ENCODE measurements at regions not wholly inside any gene's neighbourhood (a gene's known extent, or its start where the extent isn't known, plus 50 kb on each side); places are given as distances from the start of the nearest gene placed in this dataset.
"Not testable (repeated sequence)": the region's sequence is repeated elsewhere in the genome, so short reads cannot be mapped to it uniquely, and the experiment has no call there.

DNA sequence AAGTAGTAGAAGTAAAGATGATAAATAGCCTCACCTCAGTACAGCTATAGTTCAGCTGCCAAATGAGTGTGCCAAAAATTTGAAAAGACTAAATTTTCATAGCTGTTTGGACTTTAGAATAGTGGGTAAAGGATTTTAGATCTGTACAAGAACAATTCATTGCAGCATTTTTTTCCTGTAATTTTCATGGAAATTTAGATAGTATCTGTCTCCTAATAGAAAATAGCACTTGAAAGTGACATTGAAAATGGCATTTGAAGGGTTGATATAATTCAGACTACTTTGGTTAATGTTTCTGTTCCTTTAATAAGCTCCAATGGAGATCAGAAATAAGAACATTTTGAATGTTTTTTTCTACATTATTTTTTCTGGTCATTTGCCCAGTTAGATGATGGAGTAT lies 292.7 kb downstream of the ZNF37A start:
- H3K4me3 Mint-ChIP-seq; H3K36me3 Mint-ChIP-seq (ENCODE audit: low read depth); intact Hi-C loops (cut with micrococcal nuclease); H3K27me3 Mint-ChIP-seq (ENCODE audit: low read depth); H3K4me1 Mint-ChIP-seq (ENCODE audit: low read depth); H3K9me3 Mint-ChIP-seq; CTCF ChIA-PET; H3K27ac Mint-ChIP-seq; DNase-seq: not testable (repeated sequence)

DNA sequence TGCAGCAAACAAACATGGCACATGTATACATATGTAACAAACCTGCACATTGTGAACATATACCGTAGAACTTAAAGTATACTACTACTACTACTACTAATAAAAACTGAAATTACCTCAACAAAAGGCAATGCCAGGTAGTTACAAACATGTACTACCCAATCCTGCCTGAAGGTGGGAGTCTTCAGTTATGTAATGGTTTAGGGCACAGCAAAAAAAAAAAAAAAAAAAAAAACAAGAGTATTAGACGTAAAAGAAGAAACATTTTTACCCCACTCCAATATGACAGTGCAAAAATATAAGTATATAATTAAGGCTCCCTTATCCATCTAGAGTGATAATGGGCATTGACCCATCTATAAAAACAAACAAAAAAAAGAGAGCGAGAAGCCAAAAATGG lies 296.6 kb downstream of the ZNF37A start:
- CTCF ChIA-PET; intact Hi-C loops (cut with micrococcal nuclease); H3K4me3 Mint-ChIP-seq; H3K4me1 Mint-ChIP-seq (ENCODE audit: low read depth); H3K27ac Mint-ChIP-seq; H3K27me3 Mint-ChIP-seq (ENCODE audit: low read depth); H3K9me3 Mint-ChIP-seq; H3K36me3 Mint-ChIP-seq (ENCODE audit: low read depth): not testable (repeated sequence)
- DNase-seq = peak; percentile 42

DNA sequence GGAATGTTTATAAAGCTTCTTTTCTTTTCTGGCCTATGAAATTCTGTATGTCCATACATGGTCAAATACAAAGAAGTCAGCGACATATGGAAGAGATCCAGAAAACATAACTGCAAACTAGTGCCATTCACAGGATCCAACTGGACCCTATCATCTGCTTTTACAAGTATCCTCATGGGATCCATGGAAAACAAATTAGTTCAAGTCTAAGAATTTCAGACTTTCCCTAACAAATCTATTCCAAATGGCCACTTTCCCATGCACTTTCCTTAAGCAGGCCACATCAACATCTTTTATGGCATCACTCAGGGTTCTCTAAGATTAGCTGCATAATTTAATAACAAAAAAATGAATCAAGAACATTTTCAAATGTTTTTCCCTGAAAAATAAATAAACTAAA lies 301.3 kb downstream of the ZNF37A start:
- H3K4me3 Mint-ChIP-seq; intact Hi-C loops (cut with micrococcal nuclease); CTCF ChIA-PET; H3K4me1 Mint-ChIP-seq (ENCODE audit: low read depth); H3K27ac Mint-ChIP-seq; DNase-seq; H3K27me3 Mint-ChIP-seq (ENCODE audit: low read depth); H3K36me3 Mint-ChIP-seq (ENCODE audit: low read depth); H3K9me3 Mint-ChIP-seq: not testable (repeated sequence)

DNA sequence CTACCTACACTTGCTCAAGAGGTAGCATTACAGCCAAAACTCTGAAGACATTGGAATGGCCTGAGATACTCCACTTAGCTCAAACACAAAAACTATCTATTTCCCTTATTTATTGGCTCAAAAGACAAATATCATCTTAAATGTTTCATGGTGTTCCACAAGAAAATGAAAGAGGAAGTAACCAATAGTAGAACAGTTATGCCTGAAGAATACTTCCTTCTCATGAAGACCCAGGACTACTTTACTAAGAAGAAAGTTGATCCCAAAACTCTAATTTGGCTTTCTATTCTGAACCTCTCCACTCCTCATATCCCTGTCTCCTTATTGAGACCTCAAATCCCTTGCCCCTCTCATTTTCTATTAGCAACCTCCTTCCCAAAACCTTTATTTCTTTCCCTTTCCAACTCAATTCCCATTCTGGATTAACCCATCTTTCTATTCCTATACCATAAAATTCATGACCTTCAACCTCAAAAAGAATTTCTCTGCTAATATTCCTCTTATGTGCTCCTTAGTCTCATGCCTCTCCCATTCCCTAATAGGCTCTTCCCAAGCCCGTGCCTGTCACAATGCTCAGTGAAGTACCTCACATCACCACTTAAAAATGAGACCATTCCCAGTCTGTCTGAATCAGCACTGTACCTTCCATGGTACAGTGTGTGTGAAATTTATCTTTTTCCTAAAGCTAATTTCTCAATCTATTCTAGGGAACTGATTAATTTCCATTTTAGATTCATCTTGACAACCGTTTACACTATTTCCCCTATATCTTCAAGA lies 302.2 kb downstream of the ZNF37A start:
- H3K27me3 Mint-ChIP-seq (ENCODE audit: low read depth); H3K36me3 Mint-ChIP-seq (ENCODE audit: low read depth); DNase-seq; H3K27ac Mint-ChIP-seq; intact Hi-C loops (cut with micrococcal nuclease); H3K4me3 Mint-ChIP-seq; CTCF ChIA-PET; H3K9me3 Mint-ChIP-seq; H3K4me1 Mint-ChIP-seq (ENCODE audit: low read depth): not testable (repeated sequence)

DNA sequence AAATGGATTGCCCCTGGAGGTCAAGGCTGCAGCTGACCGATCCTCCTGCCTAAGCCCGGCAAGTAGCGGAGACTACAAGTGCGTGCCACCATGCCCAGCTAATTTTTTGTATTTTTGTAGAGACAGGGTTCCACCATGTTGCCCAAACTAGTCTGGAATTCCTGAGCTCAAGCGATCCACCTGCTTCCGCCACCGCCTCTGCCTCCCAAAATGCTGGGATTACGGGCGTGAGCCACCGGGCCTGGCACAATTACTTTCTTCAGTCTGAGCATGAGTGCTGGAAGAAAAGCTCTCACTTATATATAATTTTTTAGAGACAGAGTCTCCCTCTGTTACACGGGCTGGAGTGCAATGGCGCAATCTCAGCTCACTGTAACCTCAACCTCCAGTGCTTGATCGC lies 307.4 kb downstream of the ZNF37A start:
- H3K27me3 Mint-ChIP-seq (ENCODE audit: low read depth); H3K36me3 Mint-ChIP-seq (ENCODE audit: low read depth); DNase-seq; H3K27ac Mint-ChIP-seq; CTCF ChIA-PET; H3K9me3 Mint-ChIP-seq; H3K4me1 Mint-ChIP-seq (ENCODE audit: low read depth): not testable (repeated sequence)
- intact Hi-C loops (cut with micrococcal nuclease) = loop anchor here (5.0 to 10.0 kb wide), 2 partner anchors 47 to 309 kb away; partner anchors contain the start of gene ZNF37A
- H3K4me3 Mint-ChIP-seq = peak overlapping the region; percentile 84

DNA sequence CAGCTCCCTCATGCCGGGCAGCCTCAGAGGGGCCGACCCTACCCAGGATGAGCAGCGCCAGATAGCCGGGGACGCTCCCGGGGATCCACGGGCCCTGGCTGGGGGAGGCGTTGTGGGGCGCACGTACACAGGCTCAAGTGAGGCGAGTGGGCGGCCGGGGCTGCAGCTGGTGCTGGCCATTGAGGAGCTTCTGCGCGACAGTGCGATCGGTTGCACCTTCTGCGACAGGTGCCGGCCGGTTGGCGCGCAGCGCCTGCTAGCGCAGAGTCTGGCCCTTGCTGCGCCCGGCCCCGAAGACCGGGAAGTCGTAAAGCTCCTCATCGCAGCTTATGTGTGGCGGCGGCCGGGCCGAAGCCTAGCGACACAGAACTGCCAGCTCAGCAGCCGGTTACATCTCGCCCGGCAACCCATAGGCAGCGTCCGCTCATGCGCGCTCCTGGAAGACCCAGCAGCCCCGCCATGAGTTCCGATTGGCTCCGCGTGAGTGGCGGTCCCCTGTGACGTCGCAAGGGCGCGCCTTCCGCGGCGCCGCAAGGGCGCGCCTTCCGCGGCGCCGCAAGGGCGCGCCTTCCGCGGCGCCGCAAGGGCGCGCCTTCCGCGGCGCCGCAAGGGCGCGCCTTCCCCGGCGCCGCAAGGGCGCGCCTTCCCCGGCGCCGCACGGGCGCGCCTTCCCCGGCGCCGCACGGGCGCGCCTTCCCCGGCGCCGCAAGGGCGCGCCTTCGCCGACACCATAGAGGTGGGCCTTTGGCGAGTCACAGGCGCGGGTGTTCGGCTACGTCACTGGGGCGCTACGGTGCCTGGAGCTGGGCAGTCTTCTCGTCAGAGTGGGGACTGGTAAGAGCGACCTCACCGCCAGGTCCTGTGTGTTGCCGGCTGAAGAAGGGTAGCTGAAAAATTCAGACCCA lies 308.6 kb downstream of the ZNF37A start:
- H3K27me3 Mint-ChIP-seq (ENCODE audit: low read depth); H3K4me1 Mint-ChIP-seq (ENCODE audit: low read depth); CTCF ChIA-PET; H3K9me3 Mint-ChIP-seq; H3K36me3 Mint-ChIP-seq (ENCODE audit: low read depth): not testable (repeated sequence)
- peak; percentile 93 for DNase-seq
- intact Hi-C loops (cut with micrococcal nuclease) = loop anchor here (1.0 to 10.0 kb wide), 3 partner anchors 48 to 426 kb away; partner anchors contain the start of genes ZNF25 and ZNF37A
- peak overlapping the region; percentile 97 for H3K27ac Mint-ChIP-seq
- peak overlapping the region; percentile 85 for H3K4me3 Mint-ChIP-seq

DNA sequence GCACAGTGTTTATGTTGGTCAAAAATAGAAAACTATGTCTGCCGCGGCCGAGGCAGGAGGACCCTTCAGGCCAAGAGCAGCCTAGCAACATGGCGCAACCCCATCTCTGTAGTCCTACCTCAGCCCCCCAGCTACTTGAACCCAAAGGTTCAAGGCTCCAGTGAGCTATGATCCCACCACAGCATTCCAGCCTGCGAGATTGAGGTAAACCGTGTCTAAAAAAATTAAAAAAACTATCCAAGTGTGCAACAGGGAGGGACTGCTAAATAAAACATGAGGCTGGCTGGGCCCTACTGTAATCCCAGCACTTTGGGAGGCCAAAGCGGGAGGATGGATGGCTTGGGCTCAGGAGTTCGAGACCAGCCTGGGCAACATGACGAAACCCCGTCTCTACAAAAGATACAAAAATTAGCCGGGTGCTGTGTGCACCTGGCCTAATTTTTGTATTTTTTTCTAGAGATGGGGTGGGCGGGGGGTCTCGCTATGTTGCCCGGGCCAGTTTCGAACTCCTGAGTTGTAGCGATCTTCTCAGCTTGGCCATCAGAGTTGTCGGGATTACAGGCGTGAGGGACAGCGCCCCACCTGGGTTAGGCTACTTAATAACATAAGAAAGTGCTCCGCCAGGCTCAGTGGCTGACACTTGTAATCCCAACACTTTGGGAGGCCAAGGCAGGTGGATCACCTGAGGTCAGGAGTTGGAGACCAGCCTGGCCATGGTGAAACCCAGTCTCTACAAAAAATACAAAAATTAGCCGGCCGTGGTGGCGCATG lies 309.4 kb downstream of the ZNF37A start:
- DNase-seq; H3K27me3 Mint-ChIP-seq (ENCODE audit: low read depth); H3K4me1 Mint-ChIP-seq (ENCODE audit: low read depth); CTCF ChIA-PET; H3K9me3 Mint-ChIP-seq; H3K36me3 Mint-ChIP-seq (ENCODE audit: low read depth): not testable (repeated sequence)
- Mint-ChIP-seq H3K4me3 (peak overlapping the region; percentile 85), H3K27ac (peak overlapping the region; percentile 97)
- intact Hi-C loops (cut with micrococcal nuclease) = loop anchor here (5.0 to 10.0 kb wide), 2 partner anchors 49 to 311 kb away; partner anchors contain the start of gene ZNF37A

DNA sequence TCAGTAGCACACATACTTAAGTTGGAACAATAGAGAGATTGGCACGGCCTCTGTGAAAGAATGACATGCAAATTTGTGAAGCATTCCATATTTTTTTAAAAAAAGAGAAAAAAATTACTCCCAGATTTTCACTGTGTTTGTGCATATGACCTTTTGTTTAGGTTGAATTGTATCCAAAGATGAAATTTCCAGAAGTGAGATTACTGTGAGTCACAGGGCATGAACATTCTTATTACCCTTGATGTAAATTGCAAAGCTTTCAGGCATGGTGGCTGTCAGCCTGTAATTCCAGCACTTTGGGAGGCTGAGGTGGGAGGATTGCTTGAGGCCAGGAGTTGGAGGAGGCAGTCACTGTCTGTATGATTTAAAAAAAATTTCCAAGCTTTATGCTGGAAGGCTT lies 329.5 kb downstream of the ZNF37A start:
- H3K9me3 Mint-ChIP-seq; DNase-seq; H3K4me1 Mint-ChIP-seq (ENCODE audit: low read depth); intact Hi-C loops (cut with micrococcal nuclease); CTCF ChIA-PET; H3K27ac Mint-ChIP-seq; H3K4me3 Mint-ChIP-seq; H3K27me3 Mint-ChIP-seq (ENCODE audit: low read depth): not testable (repeated sequence)
- H3K36me3 Mint-ChIP-seq (ENCODE audit: low read depth) = peaks cover 22% of the 10 kb centered on the region

DNA sequence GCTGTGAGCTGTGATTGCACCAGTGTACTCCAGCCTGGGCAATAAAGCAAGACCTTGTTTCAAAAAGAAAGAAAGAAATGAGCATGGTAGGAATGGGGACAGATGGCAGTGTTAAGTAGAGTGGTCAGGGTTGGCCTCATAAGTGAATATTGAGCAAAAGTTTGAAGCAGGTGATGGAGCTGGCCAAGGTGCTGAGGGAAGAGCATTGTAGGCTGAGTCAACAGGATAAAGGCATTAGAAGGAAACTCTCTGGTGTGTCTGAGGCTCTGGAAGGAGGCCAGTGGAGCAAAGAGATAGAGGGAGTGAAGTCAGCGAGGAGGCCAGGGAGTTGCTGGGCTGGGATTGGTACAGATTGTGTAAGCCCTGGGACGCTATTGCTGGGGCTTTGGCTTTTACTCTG lies 336.1 kb downstream of the ZNF37A start:
- DNase-seq; H3K4me3 Mint-ChIP-seq; H3K27ac Mint-ChIP-seq; H3K9me3 Mint-ChIP-seq; H3K27me3 Mint-ChIP-seq (ENCODE audit: low read depth); intact Hi-C loops (cut with micrococcal nuclease); H3K4me1 Mint-ChIP-seq (ENCODE audit: low read depth); CTCF ChIA-PET: not testable (repeated sequence)
- H3K36me3 Mint-ChIP-seq (ENCODE audit: low read depth) = peaks cover 23% of the 10 kb centered on the region

DNA sequence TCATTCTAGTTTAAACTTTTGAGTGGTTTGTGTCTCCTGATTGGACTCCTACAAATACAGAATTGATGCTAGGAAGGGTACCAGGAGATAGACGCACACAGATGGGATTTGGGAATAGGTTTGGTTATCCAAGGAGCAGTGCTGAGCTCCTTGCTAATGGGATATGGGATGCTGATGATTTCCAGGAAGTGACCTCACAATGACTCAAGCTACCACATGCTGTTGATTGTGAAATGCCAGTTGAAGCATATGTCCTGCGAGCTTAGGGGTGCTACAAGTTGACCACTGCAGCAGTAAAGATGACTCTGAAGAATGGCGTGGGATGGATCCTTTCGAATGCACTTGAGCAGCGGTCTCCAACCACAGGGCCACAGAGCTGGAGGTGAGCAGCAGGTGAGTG lies 343.2 kb downstream of the ZNF37A start:
- not testable (repeated sequence) for H3K4me1 Mint-ChIP-seq (ENCODE audit: low read depth)

DNA sequence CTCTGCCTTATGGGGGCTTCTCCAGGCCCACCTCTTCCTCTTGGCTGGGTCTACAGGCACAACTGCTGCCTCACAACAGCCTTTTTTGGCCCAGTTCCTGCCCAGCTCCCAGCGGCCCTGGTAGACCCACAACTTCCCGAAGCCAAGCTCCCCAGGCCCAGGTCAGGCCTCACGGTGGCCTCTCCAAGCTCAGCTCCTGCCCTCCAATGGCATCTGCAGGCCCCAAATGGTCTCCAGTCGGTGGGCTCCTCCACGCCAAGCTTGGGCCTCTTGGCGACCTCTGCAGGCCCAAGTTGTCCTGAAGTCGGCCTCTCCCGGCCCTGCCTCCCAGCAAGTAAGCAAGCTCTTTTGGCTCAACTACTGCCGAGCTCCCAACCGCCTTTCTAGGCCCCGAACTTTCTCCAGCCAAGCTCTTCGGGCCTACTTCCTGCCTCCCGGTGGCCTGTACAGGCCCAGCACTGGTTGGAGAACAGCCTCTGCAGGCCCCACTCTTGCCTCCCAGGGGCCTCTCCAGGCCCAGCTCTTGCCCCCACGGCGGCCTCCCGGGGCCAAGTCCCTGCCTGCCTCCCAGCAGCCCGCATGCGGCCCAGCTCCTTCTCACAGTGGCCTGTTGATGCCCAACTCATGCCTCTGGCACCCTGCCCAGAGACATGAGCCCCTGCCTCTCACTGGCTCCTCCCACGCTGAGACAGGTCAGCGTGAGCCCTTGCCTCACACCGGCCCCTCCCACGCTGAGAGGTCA lies 354.6 kb downstream of the ZNF37A start:
- H3K36me3 Mint-ChIP-seq (ENCODE audit: low read depth) = peaks cover 16% of the 10 kb centered on the region
- CTCF ChIA-PET = interaction anchor here (0.7 kb wide), 1 partner anchor 78 kb away, joined by 3 read pairs; no protein-coding TSS in a partner anchor
- H3K27me3 Mint-ChIP-seq (ENCODE audit: low read depth); H3K27ac Mint-ChIP-seq; DNase-seq; H3K9me3 Mint-ChIP-seq; intact Hi-C loops (cut with micrococcal nuclease); H3K4me3 Mint-ChIP-seq; H3K4me1 Mint-ChIP-seq (ENCODE audit: low read depth): not testable (repeated sequence)

More for the DNA sequence above, 343.2 kb downstream of the ZNF37A start:
- H3K27me3 Mint-ChIP-seq (ENCODE audit: low read depth); H3K27ac Mint-ChIP-seq; intact Hi-C loops (cut with micrococcal nuclease); CTCF ChIA-PET; H3K4me3 Mint-ChIP-seq; H3K9me3 Mint-ChIP-seq; DNase-seq: not testable (repeated sequence)
- H3K36me3 Mint-ChIP-seq (ENCODE audit: low read depth) = peaks cover 14% of the 10 kb centered on the region

DNA sequence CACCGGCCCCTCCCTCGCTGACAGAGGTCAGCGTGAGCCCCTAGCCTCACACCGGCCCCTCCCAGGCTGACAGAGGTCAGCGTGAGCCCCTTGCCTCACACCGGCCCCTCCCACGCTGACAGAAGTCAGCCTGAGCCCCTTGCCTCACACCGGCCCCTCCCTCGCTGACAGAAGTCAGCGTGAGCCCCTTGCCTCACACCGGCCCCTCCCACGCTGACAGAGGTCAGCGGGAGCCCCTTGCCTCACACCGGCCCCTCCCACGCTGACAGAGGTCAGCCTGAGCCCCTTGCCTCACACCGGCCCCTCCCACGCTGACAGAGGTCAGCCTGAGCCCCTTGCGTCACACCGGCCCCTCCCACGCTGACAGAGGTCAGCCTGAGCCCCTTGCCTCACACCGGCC lies 355.5 kb downstream of the ZNF37A start:
- H3K27me3 Mint-ChIP-seq (ENCODE audit: low read depth); H3K27ac Mint-ChIP-seq; intact Hi-C loops (cut with micrococcal nuclease); DNase-seq; H3K4me3 Mint-ChIP-seq; H3K4me1 Mint-ChIP-seq (ENCODE audit: low read depth); CTCF ChIA-PET; H3K9me3 Mint-ChIP-seq: not testable (repeated sequence)
- H3K36me3 Mint-ChIP-seq (ENCODE audit: low read depth) = peaks cover 16% of the 10 kb centered on the region

Data from activated naive CD4-positive, alpha-beta T cell treated with anti-CD3 and anti-CD28 coated beads for 36 hours (primary cell).